Lung microvascular endothelial cell (primary cell): ENCODE measurements at regions not wholly inside any gene's neighbourhood (a gene's known extent, or its start where the extent isn't known, plus 50 kb on each side); places are given as distances from the start of the nearest gene placed in this dataset.
"Not testable (repeated sequence)": the region's sequence is repeated elsewhere in the genome, so short reads cannot be mapped to it uniquely, and the experiment has no call there.

Experiments used
- DNase-seq, 2 donors: peaks; one replicate each; pipeline versions ENCODE4 v3.0.0 to v3.0.0-alpha.2; 2010; ENCODE audit warnings: low read depth in 2 of 2

DNA sequence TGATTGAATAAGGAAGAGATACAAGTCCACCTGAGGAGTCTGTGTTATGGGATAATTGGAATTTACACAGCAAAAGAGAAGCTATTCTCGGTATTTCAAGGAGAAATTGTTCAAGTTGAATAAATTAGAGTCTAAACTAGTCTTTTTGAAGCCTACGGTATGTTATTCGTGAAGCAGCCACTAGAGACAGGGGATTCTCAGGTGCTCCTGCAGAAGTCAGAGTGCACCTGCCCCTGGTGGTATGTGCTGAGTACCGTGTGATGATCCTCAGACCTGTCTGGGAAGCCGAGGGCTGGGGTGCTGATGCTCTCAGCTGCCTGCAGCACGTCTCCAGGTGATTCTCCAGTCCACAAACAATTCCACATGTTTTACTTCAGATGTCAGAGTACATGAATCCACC, 1171.7 kb downstream of the RPIA start:
- not testable (repeated sequence) for DNase-seq

DNA sequence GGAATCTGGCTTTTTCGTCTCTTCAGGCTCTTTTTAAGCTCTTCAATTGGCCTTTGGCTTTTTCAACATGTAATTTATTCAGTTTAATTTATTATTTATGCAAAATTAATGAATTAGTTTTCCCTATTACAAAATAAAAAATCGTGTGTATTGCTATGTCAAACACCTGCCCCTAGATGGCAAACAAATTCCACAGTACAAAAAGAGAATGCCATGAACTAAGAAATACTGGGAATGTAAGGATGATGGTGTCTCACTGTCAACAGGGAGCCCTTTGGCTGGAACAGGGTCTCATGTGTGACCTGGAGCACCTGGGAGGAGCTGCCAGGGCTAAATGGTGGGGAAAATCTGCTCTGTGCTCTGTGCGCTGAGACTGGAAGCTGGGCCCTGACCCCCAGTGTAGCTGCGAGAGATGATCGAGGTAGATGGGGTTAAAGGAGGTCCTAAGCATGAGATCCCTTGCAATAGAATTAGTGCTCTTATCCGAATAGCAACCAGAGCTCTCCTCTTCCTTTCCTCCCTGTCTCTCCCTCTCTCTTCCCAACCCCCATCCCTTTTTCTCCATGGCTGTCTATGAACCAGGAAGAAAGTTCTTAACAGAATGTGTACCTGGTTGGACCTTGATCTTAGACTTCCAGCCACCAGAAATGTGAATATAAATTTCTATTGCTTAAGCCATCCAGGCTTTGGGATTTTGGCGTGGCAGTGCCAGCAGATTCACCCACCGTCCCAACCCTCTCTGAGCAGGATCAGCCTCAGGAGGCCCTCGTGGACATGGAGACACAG, 1183.5 kb downstream of the RPIA start:
- peak in 1 of 2 donors; percentile 1 for DNase-seq

DNA sequence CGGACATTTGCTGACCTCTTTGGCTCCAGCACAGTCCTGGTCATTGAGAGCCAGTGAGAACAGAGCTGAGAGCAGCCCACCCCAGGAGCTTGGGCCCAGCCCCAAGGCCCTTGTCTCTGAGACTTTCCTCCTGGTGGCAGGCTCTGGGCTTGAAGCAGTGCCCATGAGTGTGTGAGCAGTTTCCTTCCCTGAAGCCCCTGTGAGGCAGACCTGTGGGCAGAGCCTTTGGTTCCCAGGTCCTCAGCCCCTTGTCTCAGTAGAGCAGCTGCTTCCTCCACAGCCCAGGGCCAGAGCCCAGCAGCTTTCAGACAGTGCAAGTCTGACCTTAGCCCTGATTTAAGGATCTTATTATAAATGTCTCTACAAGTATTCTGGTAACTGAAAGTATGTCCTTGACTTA, 1185.0 kb downstream of the RPIA start:
- not testable (repeated sequence) for DNase-seq

DNA sequence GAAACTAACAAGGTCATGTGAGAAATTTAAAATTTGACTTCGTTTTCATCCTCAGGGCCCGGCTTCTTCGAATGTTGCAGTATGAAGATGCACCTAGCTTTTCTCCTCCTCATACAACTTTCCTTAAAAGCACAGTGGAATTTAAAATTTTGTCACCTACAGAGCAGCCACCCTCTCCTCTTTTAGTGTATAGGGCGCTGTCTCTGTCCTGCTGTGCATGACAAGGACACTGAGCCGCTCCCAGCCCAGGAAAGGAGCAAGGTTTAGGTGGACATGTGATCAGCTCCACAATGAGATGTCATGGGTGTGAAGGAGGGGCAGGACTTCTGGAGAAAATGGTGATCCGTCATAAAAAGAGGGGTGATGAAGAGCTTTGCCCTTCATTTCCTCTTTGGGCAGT, 1185.4 kb downstream of the RPIA start:
- DNase-seq: not testable (repeated sequence)

DNA sequence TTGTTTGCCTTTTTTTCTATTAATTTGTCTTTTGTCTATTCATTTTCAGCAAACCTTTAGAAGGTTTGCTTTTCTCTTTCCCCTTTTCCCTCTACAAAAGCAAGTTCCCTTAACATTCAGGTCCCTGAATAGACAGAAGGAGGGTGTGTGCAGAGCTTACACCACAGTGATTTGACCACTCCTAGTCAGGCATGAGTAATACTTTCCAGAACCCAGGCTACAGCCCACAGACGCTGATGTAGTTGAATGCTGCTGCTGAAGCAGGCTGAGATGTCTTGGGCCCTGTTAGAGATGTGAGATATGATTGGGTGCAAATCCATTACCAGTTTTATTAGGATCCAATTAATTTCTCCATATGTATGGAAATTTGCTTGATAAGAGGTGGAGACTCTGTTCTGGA, 1191.4 kb downstream of the RPIA start:
- not testable (repeated sequence) for DNase-seq

DNA sequence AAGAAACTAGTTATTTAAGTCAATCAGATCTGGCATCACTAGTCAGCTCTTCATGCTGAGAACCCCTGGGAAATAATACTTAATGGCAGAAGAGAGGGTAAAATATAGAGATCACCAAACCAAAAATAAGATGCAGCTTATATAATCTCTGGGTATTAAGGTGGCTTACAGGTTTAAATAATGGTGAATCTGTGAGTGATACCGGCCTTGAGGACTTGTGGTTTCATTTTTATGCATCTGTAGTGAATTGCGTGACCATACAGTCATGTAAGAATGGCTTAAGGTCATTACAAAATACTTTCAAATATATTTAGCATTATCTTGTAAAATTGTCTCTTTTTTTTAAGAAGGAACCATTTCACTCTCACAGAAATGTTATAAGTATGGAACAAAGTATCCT, 1192.2 kb downstream of the RPIA start:
- DNase-seq: not testable (repeated sequence)

DNA sequence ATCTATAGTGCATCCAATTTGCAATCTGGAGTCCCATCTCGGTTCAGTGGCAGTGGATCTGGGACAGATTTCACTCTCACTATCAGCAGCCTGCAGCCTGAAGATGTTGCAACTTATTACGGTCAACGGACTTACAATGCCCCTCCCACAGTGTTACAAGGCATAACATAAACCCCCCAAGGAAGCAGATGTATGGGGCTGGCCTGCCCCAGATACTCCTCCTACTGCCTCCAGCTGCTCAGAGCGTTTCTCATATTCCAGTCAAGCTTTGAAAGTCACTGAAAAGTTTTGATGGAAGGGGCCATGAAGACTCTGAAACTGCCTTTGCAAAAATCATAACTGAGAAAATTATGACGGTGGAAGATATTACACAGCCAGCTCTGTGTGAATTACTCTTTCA, 1193.6 kb downstream of the RPIA start:
- not testable (repeated sequence) for DNase-seq

DNA sequence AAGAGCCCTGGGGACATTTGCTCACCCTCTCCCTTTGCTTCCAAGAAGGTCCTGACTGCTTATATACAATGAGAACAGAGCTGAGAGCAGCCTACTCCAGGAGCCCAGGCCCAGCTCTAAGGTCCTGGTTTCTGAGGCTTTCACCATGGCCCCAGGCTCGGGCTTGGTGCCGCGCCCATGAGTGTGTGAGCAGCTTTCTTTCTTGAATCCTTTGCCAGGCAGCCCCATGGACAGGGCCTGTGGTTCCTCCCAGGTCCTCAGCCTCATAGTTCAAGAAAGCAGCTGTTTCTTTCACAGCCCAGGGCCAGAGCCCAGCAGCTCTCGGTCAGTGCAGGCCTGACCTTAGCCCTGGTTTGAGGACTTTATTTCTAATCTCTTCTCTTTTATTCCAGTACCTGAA, 1197.2 kb downstream of the RPIA start:
- not testable (repeated sequence) for DNase-seq

DNA sequence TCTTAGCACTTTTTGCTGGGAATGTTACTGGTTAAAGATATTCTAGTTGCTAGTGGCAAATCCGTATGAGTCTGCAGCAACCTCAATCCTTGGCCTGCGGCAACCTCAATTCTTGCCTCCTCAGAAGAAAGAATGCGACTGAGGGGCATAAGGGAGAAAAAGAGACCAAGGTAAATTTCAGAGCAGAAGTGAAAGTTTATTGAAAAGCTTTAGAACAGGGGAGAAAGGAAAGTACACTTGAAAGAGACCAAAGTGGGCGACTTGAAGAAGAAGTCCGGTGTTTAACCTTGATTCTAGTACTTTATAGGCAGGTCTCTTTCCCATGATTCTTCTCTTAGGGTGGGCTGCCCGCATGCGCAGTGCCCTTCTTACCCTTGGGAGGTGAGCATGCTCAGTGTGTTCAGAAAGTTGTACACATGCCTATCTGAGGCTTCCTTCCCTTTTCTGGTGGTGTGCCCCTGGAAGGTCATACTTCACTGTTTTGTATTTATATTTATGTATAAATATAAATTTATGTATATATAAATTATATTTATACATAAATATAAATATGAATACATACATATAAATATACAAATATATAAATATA, 1198.8 kb downstream of the RPIA start:
- DNase-seq: not testable (repeated sequence)

DNA sequence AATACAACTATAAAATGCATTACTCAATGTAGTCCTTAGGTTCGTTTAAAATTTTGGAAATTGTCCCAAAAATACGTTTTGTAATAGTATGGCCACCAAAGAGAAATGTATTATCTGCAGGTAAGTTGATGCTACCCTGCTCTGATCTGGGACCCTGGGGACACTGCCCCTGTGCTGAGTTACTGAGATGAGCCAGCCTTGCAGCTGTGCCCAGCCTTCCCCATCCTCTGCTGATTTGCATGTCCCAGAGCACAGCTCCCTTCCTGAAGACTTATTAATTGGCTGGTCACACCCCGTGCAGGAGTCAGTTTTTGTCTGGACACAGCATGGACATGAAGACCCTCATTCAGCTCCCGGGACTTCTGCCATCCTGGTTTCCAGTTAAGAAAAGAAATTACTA, 1203.5 kb downstream of the RPIA start:
- DNase-seq: not testable (repeated sequence)

DNA sequence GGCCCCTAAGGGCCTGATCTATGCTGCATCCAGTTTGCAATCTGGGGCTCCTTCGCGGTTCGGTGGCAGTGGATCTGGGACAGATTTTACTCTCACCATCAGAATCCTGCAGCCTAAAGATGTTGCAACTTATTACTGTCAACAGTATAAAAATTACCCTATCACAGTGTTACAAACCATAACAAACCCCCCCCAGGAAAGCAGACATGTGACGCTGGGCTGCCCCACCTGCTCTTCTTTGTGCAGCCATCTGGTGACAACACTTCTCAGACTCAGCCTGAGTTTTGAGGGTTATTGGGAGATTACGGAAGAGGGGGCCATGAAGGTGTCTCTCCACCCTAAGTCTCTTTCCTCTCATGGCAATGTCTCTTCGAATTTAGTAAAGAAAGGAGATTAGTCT, 1204.2 kb downstream of the RPIA start:
- not testable (repeated sequence) for DNase-seq

DNA sequence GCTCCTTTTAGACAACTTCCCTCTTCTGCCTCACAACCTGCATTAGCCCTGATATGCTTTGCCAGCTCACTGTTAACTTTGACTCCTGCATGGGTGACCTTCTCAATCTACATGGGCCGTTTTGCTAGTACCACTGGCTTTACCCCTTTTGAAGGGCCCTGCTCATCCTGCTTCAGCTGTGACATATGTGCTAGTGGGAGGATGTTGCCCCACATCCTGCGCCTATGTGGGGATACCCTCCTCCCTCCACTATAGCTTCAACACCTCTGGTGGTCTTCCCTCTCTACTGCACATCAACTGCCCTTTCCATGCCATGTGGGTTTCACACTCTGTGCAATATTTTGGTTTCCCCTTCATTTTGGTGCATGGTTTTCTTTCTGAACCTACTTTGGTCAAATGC, 1235.5 kb downstream of the RPIA start:
- DNase-seq: not testable (repeated sequence)

DNA sequence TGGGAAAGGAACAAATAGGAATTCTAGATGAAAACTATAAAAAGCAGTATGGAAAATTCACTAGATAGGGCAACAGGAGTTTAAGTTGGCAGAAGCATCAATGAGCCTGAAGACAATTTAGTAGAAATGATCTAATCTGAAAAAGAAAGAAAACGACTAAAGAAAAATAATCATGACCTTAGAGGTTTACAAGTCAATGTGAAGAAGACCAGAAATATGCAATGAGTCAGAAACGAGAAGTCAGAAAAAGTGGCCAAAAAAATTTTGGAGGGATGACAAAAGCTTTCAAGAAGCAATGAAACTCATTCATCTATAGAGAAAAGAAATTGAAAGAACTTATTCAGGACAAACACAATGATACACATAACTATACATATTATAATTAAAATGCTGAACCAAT, 1244.0 kb downstream of the RPIA start:
- DNase-seq: not testable (repeated sequence)

DNA sequence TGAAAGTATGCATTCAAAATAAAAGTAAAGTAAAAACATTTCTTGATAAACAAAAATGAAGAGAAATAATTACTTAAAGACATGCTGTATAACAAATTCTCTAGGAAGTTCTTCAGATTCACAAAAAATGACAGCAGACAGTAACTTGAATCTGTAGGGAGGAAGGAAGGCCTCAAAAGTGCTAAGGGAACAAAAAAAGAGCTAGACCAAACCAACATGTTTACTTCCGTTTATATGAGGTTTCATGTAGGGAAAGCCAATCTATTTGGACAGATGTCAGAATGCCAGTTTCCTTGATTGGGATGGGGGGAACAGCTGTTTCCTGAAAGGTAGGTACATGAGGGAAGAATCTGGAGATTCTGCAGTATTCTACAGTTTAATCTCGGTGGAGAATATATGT, 1244.5 kb downstream of the RPIA start:
- peak in 1 of 2 donors; percentile 42 for DNase-seq

DNA sequence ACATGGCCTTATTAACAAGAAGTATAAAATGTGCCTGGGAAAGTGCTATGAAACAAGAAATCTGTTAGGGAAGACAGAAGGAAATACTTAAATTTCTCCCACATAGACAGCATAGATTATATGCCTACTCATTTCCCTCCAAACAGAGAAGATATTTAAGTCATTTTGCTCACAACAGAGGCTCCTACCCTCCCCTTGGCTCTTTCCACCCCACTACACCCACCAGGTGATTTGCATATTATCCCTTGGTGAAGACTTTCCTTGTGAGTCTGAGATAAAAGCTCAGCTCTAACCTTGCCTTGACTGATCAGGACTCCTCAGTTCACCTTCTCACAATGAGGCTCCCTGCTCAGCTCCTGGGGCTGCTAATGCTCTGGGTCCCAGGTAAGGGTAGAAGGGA, 1245.1 kb downstream of the RPIA start:
- not testable (repeated sequence) for DNase-seq

DNA sequence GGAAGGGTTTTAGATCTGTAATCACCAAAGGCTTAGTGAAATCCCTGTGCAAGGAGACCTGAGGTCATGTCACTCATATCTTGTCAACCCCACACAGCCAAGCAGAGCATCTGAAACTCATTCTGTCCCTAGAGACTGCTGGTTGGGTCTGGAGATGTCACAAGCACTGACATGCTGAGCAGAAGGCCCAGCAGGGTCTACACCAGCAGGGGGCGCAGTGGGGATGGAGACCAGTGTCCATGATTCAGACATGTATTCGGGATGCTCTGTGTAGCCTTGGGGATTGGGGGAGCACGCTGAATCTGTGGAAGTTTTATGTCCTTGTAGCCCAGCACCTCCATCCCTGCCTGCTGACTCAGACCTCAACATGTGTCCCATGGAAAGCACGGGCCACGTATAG, 1247.3 kb downstream of the RPIA start:
- not testable (repeated sequence) for DNase-seq

DNA sequence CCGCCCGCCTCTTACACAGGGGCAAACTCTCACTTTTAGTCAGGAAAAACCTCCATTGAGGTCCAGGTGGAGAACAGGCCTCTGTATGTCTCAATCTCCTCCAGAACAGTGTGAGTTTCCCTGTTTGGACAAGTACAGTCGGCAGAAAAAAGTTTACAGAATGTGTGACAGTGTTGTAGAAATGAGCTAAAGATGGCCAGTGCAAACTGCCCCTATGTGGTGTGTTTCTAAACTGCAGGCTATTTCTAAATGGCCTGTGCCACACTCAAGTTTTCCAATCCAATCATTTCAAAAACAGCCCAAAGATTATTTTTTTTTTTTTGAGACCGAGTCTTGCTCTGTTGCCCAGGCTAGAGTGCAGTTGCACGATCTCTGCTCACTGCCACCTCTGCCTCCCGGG, 1252.8 kb downstream of the RPIA start:
- not testable (repeated sequence) for DNase-seq

DNA sequence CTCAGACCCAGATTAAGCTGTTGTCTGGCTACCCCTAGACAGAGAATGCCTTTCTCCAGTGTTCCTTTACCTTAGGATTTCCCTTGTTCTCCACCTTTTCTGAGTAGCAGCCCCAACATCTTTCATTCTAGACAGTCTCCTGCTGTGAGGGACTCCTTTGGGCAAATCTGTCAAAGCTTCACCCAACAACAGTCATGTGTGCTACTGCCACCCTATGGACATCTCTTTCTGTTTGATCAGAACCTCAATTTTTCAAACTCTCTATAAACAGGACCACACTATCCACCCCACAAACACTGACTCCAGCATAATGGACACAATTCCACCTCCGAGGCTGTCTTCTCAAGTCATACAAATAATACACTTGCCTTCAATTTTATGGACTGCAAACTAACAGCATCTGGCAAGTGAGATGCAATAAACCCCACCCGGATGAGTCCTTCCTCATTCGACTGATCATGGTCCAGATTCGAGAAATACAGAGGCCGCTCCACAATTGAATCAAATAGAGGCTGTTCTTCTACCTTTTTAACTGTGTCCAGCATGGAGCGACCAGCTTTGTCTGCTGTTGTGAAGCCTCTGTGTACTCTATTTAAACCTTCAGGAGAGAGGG, 1253.6 kb downstream of the RPIA start:
- not testable (repeated sequence) for DNase-seq

DNA sequence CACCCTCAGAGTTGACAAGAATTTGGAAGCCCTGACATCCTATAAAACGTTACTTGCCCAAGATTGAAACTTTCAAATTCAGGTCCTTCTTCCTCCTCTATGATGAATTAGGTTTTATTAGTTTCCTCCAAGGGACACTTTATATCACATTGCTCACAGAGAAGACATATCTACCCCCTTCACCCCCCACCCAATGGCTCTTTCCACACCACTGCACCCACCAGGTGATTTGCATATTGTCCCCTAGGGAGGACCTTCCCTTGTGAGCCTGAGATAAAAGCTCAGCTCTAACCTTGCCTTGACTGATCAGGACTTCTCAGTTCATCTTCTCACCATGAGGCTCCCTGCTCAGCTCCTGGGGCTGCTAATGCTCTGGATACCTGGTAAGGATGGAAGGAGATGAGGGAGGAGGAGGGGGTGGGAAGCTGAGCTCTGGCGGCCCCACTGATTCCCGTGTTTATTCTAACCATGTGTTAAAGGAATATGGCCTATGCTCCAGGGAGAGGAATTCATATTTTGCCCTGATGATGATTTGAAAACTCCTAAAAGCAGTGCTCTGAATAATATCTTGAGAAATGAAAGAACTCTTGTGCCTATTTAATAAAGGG, 1255.8 kb downstream of the RPIA start:
- not testable (repeated sequence) for DNase-seq

DNA sequence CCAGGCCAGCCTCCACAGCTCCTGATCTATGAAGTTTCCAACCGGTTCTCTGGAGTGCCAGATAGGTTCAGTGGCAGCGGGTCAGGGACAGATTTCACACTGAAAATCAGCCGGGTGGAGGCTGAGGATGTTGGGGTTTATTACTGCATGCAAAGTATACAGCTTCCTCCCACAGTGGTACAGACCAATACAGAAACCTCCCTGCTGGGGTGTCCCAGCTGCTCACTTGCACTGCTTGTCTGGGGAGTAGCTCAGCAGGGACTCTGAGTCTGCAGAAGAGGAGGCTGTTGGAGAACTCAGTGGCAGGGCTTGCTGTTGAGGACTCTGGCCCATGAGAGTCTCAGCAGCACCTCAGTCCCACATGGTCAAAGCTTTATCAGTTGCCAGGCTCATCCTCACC, 1256.6 kb downstream of the RPIA start:
- not testable (repeated sequence) for DNase-seq

DNA sequence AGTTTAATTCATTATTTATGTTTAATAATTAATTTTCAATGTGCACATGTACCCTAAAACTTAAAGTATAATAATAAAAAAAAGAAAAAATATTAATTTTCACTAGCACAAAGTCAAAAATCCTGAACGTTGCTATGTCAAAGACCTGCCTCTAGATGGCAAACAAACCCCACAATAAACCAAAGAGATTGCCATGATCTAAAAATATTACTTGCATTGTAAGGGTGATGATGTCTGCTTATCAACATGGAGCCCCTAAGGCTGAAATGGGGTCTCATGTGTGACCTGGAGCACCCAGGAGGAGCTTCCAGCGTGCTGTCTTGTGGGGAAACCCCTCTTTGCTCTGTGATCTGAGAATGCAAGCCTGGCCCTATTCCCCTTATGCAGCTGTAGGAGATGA, 1259.3 kb downstream of the RPIA start:
- not testable (repeated sequence) for DNase-seq

DNA sequence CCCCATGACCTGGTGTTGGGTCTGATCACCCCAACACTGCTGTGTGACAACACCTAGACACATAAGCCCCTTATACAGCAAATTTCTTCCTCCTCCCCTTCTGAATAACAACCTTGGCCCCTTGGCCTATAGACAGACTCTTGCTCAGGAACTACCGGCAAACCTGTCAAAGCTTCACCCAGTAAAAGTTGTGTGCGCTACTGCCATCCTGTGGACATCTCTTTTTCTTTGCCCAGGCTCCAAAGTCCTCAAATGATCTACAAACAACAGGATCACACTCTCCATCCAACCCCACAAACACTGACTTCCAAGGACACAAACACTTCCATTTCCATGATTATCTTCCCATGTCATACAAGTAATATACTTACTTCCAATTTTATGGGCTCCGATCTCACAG, 1265.8 kb downstream of the RPIA start:
- DNase-seq: peak; percentile 14 to 41
